Fibroblast of upper back skin (primary cell): ENCODE measurements at regions not wholly inside any gene's neighbourhood (a gene's known extent, or its start where the extent isn't known, plus 50 kb on each side); places are given as distances from the start of the nearest gene placed in this dataset.
A peak's percentile ranks its signal among the peaks of the same experiment; 100 is the strongest.
"Not testable (repeated sequence)": the region's sequence is repeated elsewhere in the genome, so short reads cannot be mapped to it uniquely, and the experiment has no call there.

Experiments used
- DNase-seq: peaks from one replicate; pipeline ENCODE4 v3.0.0-alpha.2; 2013

DNA sequence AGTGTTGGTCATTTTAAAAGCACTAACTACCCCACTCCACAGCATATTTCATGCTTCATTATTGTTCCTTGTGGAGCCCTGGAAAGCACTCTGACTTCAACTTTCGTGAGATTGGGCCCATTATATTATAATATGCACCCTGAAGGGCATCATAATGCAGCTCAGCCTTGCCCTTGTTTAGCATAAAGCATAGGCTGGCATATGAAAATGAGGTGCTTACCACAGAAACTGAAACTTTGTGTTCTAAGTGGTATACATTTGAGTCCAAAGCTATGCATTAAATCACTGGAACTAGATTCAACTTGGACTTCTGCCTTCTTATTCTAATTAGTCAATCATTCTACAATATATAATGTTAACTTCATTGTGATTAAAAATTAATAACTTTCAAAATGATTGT, 1027.9 kb downstream of the STIM2 start:
- no peak for DNase-seq

DNA sequence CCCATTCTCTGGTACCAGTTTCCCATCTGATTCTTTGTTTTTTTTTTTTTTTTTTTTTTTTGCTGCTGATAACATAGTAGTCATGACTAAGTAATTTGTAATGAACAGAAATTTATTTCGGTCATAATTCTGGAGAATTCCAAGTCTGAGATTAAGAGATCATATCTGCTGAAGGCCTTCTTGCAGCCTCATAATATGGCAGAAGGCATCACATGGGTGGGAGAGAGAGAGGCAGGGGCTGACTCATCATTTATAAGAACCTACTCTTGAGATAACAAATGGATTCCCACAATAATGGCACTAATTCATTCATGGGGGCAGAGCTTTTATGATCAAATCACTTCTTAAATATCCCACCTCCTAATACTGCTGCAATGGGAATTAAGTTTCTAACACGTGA, 1034.3 kb downstream of the STIM2 start:
- DNase-seq: no peak

- DNase-seq: peak; percentile 59
These were observed 1047.7 kb downstream of the STIM2 start for GRCh38 chr4:27908356-27908755.

DNA sequence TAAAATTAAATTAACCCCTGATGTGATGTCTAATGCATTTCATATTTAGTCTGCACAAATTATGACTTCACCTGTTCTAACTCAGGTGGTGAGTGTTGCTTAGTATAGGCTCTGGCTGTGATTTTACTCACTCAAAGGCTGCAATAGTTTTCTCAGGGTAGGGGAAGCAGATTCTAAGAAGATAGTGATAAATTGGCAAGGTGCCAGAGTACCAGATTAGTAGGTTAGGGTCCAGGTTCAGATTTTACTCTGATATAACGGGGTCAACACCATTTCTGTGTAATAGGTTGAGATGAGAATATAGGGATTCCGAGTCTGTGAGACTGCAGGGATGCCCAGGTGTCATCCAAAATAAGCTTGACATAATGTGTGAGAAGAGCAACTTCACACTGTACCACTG, 1049.6 kb downstream of the STIM2 start:
- no peak for DNase-seq

DNA sequence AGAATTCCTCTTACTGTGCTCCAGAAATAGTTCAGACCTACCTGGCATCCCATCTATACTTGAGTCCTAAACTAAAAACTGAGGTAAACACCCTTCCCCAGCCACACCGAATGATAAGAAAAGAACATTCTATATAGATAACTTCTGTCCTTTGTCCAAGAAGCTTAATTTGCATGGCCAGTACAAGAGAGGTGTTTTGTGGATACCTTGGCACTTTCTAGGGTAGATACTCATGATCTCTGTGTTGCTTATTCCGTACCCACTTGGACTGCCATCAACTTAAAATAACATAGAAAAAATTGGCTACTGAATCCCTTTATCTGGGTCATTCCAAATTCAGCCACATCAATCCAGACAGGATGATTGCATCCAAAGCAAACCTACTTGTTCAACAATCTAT, 1050.4 kb downstream of the STIM2 start:
- no peak for DNase-seq

DNA sequence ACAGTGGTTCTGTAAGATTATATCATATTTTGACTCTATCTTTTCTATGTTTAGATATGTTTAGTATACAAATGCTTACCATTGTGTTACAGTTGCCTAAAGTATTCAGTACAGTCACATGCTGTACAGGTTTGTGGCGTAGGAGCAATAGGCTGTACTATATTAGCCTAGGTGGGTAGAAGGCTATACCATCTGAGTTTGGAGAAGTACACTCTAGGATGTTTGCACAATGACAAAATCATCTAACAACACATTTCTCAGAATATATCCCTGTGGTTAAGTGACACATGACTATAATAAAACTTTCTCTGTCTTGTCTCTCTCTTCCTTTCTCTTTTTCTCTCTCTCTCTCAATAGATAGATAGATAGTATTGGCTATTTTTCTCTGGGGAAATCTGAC, 1053.1 kb downstream of the STIM2 start:
- DNase-seq: no peak

- DNase-seq: no peak
These were observed 1055.2 kb downstream of the STIM2 start for GRCh38 chr4:27915822-27916221.

DNA sequence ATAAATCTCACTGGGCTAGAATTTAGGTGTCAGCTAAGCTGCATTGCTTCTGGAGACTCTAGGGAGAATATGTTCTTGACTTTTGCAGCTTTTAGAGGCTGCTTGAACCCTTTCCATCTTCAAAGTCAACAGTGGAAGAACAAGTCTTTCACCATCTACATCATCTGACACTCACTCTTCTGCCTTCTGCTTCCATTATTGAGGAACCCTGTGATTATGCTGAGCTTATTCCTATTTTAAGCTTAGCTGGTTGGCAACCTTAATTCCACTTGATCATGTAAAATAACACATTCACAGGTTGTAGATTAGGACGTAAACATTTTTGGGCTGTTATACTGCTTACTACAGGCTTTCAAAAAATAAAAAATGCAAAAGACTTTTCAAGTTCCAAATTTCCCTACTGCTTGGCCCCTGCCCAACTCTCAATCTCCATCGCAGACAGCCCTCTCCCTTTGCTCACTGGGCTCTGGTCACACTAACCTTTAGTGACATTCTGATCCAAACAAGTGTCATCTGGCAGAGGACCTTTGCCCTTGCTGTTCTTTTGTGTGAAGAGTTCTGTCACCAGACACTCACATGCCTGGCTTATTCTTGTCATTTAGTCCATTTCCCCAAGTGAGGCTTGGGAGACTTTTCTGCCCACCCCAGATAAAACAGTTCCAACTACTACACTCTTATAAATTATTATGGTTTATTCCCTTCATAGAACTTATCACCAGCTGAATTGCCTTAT, 1056.0 kb downstream of the STIM2 start:
- no peak for DNase-seq

- DNase-seq: no peak
These were observed 1056.7 kb downstream of the STIM2 start for GRCh38 chr4:27917381-27917780.

- DNase-seq: peak; percentile 74
These were observed 1060.6 kb downstream of the STIM2 start for GRCh38 chr4:27921231-27921630.

DNA sequence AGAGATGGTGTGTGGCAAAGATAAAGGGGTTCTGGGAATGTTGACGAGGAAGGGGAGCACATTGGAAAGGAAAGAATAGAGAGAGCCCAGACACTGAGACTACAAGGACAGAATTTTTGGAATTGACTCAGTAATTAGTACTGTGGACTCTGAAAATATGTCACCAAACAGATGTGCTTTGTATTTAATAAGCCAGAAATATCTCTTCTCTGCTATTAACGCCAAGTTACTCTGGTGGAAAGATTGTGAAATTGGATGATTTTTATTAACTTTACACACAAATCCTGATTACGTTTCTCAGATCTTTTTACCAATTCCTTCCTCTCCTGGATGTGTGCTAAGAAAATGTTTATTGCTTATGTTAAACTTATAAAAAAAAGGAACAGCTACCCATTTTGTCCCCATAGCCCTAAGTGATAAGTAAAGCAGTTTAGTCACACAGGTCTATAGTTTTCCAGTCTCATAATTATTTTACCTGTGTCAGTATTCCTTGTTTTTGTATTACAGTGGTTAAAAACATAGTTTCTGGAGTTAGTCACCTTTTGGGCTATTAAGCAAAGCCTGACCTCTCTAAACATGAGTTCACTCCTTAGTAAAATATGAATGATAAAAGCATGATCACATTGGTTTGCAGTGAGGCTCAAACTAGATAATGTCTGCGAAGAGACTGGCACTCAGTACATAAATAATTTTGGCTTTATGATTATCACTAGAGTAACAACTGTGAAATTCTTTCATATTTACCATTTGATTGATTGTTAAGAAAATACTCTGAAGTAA, 1068.3 kb downstream of the STIM2 start:
- DNase-seq: no peak

DNA sequence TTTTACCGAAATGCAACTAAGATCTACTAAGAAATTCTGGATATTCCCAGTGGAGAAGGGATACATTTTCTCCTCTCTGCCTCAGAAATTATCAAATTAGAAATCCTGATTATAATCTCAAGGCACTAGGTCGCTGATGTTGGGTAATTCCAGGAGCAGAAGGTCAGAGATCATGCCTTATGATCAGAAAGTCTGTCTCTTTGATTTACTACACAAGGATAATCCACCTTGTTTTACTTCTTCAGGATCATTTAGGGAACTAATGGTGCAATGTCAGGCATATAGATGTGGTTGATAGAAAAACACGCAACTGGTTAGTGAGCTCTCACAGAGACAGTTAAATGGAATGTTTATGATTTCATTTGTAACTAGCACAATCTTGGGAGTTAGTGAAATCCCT, 1069.7 kb downstream of the STIM2 start:
- DNase-seq: no peak

DNA sequence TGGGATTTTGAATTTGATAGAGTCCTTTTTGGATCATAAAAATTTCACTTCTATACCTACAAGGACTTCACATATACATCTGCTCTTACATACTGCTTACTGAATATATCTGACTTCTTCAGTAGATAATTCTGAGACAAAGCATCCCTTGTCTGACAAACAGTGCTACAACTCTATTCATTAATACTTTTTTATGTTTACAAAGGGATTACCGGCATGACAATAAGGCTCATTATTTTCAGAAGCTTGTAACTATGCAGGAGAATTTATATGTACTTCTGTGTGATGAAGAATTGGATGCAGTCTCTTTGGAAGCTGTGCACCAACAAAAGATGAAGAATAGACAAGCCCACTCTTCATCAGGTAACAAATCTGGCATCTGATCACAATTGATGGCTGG, 1070.3 kb downstream of the STIM2 start:
- no peak for DNase-seq

DNA sequence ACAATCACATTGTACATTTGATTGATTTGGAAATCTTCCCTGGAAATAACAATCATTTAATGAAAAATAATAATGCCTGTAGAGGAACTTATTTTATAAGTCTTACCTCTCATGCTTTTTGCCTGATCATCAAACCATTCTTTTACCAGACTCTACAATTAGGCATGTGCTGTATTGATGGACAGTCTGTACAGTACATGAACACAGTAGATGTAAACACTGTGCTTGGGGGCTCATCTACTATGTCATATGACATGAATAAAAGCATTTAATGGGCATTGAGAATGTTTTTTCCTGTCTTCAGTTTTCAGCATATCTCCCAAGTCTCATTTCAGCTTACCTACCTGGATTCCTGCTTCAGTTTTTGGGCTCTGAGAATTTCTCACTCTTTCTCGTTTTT, 1070.9 kb downstream of the STIM2 start:
- no peak for DNase-seq

DNA sequence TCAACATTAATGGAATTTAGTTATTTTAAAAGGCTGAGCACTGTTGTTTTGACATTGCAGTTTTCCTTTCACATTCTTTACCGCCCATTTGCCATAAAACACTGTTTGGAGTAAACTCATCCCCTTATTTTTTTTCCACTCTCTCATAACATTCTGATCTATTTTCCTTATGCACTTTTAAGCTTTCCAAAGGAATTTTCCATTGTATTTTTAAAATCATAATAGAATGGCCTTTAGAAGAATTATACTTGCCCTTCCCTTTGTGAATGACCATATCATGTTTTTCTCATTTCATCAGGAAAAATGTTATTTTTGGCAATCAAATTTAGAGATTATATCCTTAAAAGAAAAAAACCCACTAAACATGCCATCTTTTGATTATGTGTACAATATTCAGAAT, 1074.2 kb downstream of the STIM2 start:
- DNase-seq: no peak

DNA sequence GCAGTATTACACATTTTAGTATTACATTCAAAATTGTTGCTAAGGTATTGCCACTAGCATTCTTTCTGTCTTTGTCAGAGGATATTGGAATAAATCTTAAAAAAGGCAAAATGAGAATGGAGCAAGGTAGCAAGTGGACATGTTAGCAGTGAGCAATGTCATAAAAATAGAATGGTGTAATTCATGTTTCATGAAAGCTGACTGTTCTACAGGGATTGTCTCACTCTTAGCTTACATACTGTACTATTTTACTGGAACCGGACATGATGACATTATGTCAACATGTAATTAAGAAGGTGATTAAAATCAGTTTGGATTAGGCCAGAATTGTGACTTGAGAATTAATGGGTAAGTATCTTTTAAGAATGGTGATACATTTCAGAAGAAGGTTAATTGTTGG, 1086.2 kb downstream of the STIM2 start:
- DNase-seq: peak; percentile 6

GRCh38 chr4:27947302-27947701, 1086.7 kb downstream of the STIM2 start:
- DNase-seq: no peak

GRCh38 chr4:27964095-27964494, 1103.5 kb downstream of the STIM2 start:
- no peak for DNase-seq

DNA sequence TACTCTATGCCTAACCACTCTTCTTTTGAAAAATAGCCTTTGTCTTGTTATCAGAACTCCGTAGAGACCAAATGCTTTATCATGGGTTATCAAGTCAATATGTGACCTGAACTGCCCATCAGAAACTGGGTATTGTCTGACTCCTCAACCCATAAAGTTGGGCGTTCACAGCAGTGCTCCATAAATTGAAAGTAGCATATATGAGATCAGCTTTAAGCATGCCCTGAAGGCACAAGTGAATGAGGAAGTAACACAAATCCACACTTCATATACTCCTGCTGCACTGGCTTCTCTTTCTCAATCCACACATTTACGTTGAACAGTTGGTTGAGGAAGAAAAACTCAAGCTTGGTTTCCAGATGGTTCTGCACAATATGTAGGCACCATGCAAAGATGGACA, 1106.0 kb downstream of the STIM2 start:
- DNase-seq: no peak

- no peak for DNase-seq
These were observed 1112.4 kb downstream of the STIM2 start for GRCh38 chr4:27973056-27973455.

GRCh38 chr4:27973700-27974099, 1113.1 kb downstream of the STIM2 start:
- no peak for DNase-seq

- no peak for DNase-seq
These were observed 1113.7 kb downstream of the STIM2 start for GRCh38 chr4:27974339-27974738.

GRCh38 chr4:27974881-27975280, 1114.2 kb downstream of the STIM2 start:
- not testable (repeated sequence) for DNase-seq

- DNase-seq: not testable (repeated sequence)
These were observed 1117.9 kb downstream of the STIM2 start for GRCh38 chr4:27978427-27979109.
